HepG2 (cell line): ENCODE measurements at regions not wholly inside any gene's neighbourhood (a gene's known extent, or its start where the extent isn't known, plus 50 kb on each side); places are given as distances from the start of the nearest gene placed in this dataset.

Source experiments
- ATF7 ChIP-seq, 2 experiments: fragments of 450-650 bp in 1 of 2; sonication (generic) in 1 of 2; formaldehyde crosslinking in 1 of 2; IDR thresholded peaks; 2 replicates each; pipeline versions ENCODE4 v1.4.0 to v1.6.1; 2016 to 2020; ENCODE audit warnings: antibody characterized with exemption in 1 of 2, mild to moderate bottlenecking in 1 of 2, missing genetic modification reagents in 1 of 2
- GATA4 ChIP-seq: sonication (generic); IDR thresholded peaks from 2 replicates; pipeline ENCODE4 v1.6.1; 2016; ENCODE audit warnings: antibody characterized with exemption, low read depth, borderline replicate concordance
- HNF1B ChIP-seq: sonication (generic); formaldehyde crosslinking; IDR thresholded peaks from 2 replicates; pipeline ENCODE4 v1.5.1; 2020; ENCODE audit warnings: mild to moderate bottlenecking, moderate library complexity, missing genetic modification reagents
- KDM3A ChIP-seq: IDR thresholded peaks from 2 replicates; pipeline ENCODE4 v1.6.1; 2018; ENCODE audit warnings: low read depth, missing compliant biosample characterization
- MAZ ChIP-seq, 2 experiments: sonication (generic) in 1 of 2; formaldehyde crosslinking in 1 of 2; IDR thresholded peaks; 2 replicates each; pipeline versions ENCODE4 v1.5.0 to v1.6.1; 2012 to 2020; ENCODE audit warnings: low read depth in 2 of 2, mild to moderate bottlenecking in 2 of 2, borderline replicate concordance in 1 of 2, improper control_type of control experiment in 1 of 2, low read length in 1 of 2, missing genetic modification reagents in 1 of 2, moderate library complexity in 1 of 2
- MYPOP ChIP-seq: sonication (generic); formaldehyde crosslinking; IDR thresholded peaks from 2 replicates; pipeline ENCODE4 v1.8.1; 2023; ENCODE audit warnings: mild to moderate bottlenecking, moderate library complexity, missing genetic modification reagents
- NFE2 ChIP-seq: sonication (generic); formaldehyde crosslinking; IDR thresholded peaks from 2 replicates; pipeline ENCODE4 v1.4.0; 2020; ENCODE audit warnings: missing genetic modification reagents
- PPARG ChIP-seq: conservative IDR thresholded peaks from 2 replicates; pipeline ENCODE4 v1.6.1; 2016; ENCODE audit warnings: missing biosample characterization, missing genetic modification reagents
- RAD21 ChIP-seq: fragments of 450-650 bp; formaldehyde crosslinking; IDR thresholded peaks from 2 replicates; pipeline ENCODE4 v1.5.0; 2020; ENCODE audit warnings: mild to moderate bottlenecking
- RBM22 ChIP-seq: fragments of 200-400 bp; formaldehyde crosslinking; optimal IDR thresholded peaks from 2 replicates; pipeline ENCODE3; 2017; ENCODE audit warnings: mild to moderate bottlenecking, low read length, moderate library complexity
- RFX5 ChIP-seq: IDR thresholded peaks from 2 replicates; pipeline ENCODE4 v1.6.1; 2011; ENCODE audit warnings: low read depth, low read length, improper control_type of control experiment
- ZC3H13 ChIP-seq: sonication (generic); formaldehyde crosslinking; IDR thresholded peaks from 2 replicates; pipeline ENCODE4 v1.8.1; 2023; ENCODE audit warnings: mild to moderate bottlenecking, missing genetic modification reagents, moderate library complexity
- ZMAT3 ChIP-seq: sonication (generic); formaldehyde crosslinking; conservative IDR thresholded peaks from 2 replicates; pipeline ENCODE4 v1.7.0; 2021; ENCODE audit warnings: missing genetic modification reagents
- ZNF232 ChIP-seq: sonication (generic); formaldehyde crosslinking; IDR thresholded peaks from 2 replicates; pipeline ENCODE4 v1.4.0; 2020; ENCODE audit warnings: missing genetic modification reagents, borderline replicate concordance
- ZNF331 ChIP-seq: sonication (generic); formaldehyde crosslinking; IDR thresholded peaks from 2 replicates; pipeline ENCODE4 v1.4.0; 2020; ENCODE audit warnings: missing genetic modification reagents
- ZNF441 ChIP-seq: sonication (generic); formaldehyde crosslinking; IDR thresholded peaks from 2 replicates; pipeline ENCODE4 v1.7.0; 2021; ENCODE audit warnings: missing genetic modification reagents, borderline replicate concordance
- ZNF704 ChIP-seq: sonication (generic); formaldehyde crosslinking; IDR thresholded peaks from 2 replicates; pipeline ENCODE4 v1.8.1; 2023; ENCODE audit warnings: mild to moderate bottlenecking, inconsistent platforms, moderate library complexity, missing genetic modification reagents, borderline replicate concordance
- ZNF772 ChIP-seq: sonication (generic); formaldehyde crosslinking; IDR thresholded peaks from 2 replicates; pipeline ENCODE4 v1.5.0; 2020; ENCODE audit warnings: mild to moderate bottlenecking, missing genetic modification reagents
- TF ChIP-seq, protein P1 (sequence below): IDR thresholded peaks from 2 replicates; pipeline ENCODE4 v1.4.0; 2020; ENCODE audit warnings: mild to moderate bottlenecking, missing genetic modification reagents
- TF ChIP-seq, protein P2 (sequence below): sonication (generic); formaldehyde crosslinking; IDR thresholded peaks from 2 replicates; pipeline ENCODE4 v1.8.0; 2022; ENCODE audit warnings: missing genetic modification reagents, low read depth, mild to moderate bottlenecking, borderline replicate concordance

DNA sequence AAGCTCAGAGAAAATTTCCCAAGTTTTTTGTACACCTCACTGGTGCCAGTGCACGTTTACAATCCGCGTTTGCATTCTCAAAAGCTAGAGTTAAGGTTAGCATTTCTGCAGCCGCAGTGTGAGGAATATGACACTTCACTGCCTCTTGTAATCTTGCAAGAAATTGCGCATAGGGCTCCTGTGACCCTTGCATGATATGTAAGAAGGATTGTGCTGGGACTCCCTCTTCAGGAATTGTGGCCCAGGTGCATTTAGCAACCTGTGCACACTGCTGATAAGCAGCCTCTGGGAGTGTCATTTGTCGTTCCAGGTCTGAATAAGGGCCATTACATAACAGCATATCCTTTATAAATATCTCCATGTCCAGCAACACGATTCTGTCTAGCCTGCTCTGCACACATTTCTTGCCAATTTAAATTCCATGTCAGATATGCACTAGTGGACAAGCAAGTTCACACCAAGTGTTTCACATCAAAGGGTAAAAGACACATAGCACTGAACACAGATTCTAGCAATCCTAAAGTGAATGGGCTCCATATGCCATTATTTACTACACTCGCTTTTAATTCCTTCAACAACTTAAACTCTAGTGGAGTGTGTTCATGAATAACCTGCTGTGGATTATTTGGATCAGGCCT lies 69.2 kb upstream of the INCENP start (continued):
- TF ChIP-seq, protein P1, sequence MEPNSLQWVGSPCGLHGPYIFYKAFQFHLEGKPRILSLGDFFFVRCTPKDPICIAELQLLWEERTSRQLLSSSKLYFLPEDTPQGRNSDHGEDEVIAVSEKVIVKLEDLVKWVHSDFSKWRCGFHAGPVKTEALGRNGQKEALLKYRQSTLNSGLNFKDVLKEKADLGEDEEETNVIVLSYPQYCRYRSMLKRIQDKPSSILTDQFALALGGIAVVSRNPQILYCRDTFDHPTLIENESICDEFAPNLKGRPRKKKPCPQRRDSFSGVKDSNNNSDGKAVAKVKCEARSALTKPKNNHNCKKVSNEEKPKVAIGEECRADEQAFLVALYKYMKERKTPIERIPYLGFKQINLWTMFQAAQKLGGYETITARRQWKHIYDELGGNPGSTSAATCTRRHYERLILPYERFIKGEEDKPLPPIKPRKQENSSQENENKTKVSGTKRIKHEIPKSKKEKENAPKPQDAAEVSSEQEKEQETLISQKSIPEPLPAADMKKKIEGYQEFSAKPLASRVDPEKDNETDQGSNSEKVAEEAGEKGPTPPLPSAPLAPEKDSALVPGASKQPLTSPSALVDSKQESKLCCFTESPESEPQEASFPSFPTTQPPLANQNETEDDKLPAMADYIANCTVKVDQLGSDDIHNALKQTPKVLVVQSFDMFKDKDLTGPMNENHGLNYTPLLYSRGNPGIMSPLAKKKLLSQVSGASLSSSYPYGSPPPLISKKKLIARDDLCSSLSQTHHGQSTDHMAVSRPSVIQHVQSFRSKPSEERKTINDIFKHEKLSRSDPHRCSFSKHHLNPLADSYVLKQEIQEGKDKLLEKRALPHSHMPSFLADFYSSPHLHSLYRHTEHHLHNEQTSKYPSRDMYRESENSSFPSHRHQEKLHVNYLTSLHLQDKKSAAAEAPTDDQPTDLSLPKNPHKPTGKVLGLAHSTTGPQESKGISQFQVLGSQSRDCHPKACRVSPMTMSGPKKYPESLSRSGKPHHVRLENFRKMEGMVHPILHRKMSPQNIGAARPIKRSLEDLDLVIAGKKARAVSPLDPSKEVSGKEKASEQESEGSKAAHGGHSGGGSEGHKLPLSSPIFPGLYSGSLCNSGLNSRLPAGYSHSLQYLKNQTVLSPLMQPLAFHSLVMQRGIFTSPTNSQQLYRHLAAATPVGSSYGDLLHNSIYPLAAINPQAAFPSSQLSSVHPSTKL (CRISPR knock-in tag): peak; percentile 34; the same call in 1 of the 2 replicates
- TF ChIP-seq GATA4: no peak
- 0 out of 2 replicates have a peak, but pooled peaks have one; percentile 45 for TF ChIP-seq HNF1B (CRISPR knock-in tag)
- TF ChIP-seq MAZ (IDR thresholded peaks at IDR 0.05; ENCODE audit: borderline replicate concordance, low read depth, low read length): no peak
- TF ChIP-seq MAZ (CRISPR knock-in tag; IDR thresholded peaks at IDR 0.05; ENCODE audit: low read depth): no peak
- TF ChIP-seq KDM3A (CRISPR knock-in tag): peak; percentile 56; the same call in 1 of the 2 replicates
- TF ChIP-seq ZNF772: no peak
- no peak for TF ChIP-seq RBM22
- TF ChIP-seq NFE2 (CRISPR knock-in tag): no peak
- TF ChIP-seq RFX5: no peak
- no peak for TF ChIP-seq ZNF441 (CRISPR knock-in tag)
- TF ChIP-seq, protein P2, sequence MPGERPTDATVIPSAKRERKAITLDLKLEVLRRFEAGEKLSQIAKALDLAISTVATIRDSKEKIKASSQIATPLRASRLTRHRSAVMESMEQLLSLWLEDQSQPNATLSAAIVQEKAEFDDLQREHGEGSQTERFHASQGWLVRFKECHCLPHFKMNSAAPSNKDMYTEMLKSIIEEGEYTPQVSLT (CRISPR knock-in tag): no peak
- TF ChIP-seq MYPOP (CRISPR knock-in tag): peak; percentile 37; the same call in 1 of the 2 replicates
- TF ChIP-seq ZNF704 (CRISPR knock-in tag): no peak
- TF ChIP-seq RAD21 (CRISPR knock-in tag): peak; percentile 82
- no peak for TF ChIP-seq ATF7 (IDR thresholded peaks at IDR 0.05)
- TF ChIP-seq ATF7 (CRISPR knock-in tag; IDR thresholded peaks at IDR 0.05): no peak
- 0 out of 2 replicates have a peak, but pooled peaks have one; percentile 19 for TF ChIP-seq ZMAT3 (CRISPR knock-in tag)
- TF ChIP-seq ZC3H13: no peak
- no peak for TF ChIP-seq ZNF232 (CRISPR knock-in tag)
- 0 out of 2 replicates have a peak, but pooled peaks have one; percentile 17 for TF ChIP-seq ZNF331 (CRISPR knock-in tag)
- TF ChIP-seq PPARG (CRISPR knock-in tag): peak; percentile 58
